ENCODE measurements at regions not wholly inside any gene's neighbourhood (a gene's known extent, or its start where the extent isn't known, plus 50 kb on each side); places are given as distances from the start of the nearest gene placed in this dataset.

- H4K20me1 ChIP-seq (ENCODE audit: control insufficient read depth, insufficient read depth), result no peaks in the 10 kb centered on the region
- no peaks in the 10 kb centered on the region for H3K4me1 ChIP-seq (ENCODE audit: control insufficient read depth, insufficient read depth, low read length)
- in situ Hi-C loops (cut with MboI), result no loop called here
- H3K36me3 ChIP-seq (ENCODE audit: control insufficient read depth in 2 of 2, insufficient read depth in 2 of 2, low read length in 1 of 2), result no peaks in the 10 kb centered on the region
- intact Hi-C loops (cut with micrococcal nuclease; ENCODE audit: unreplicated experiment), result no loop called here
- FAIRE-seq (no peak), DNase-seq (ENCODE audit: low read depth, low spot score) (no peak), ATAC-seq (no peak)
- peaks cover 0 to 2% of the 10 kb centered on the region in 2 experiments; a peak in 2 of 4 replicates for H3K27me3 ChIP-seq (replicated peaks in 1 of 2; ENCODE audit: control insufficient read depth in 2 of 2, insufficient read depth in 2 of 2, low read length in 1 of 2)
- WGBS (ENCODE audit: insufficient coverage, insufficient replicate concordance, low lambda C conversion rate, missing lambda C conversion rate), result 21% methylated on average over 2 of the region's 2 CpGs
- ChIA-PET RAD21 (ENCODE audit: unreplicated experiment) (no interaction called here), CTCF (interaction anchor here (1.8 kb wide), 1 partner anchor 229 kb away, joined by 3 read pairs; no protein-coding TSS in a partner anchor), POLR2A (no interaction called here), SMC1A (ENCODE audit: uncharacterized antibody, unreplicated experiment) (interaction anchor here (0.8 kb wide), 1 partner anchor 14 kb away, joined by 3 read pairs; no protein-coding TSS in a partner anchor)
- no peak for TF ChIP-seq ZBED1 (IDR thresholded peaks at IDR 0.05; ENCODE audit: borderline replicate concordance)
- no peak for TF ChIP-seq BCL3 (IDR thresholded peaks at IDR 0.05; ENCODE audit: borderline replicate concordance, insufficient read depth, low read depth, low read length, poor library complexity, severe bottlenecking)
- TF ChIP-seq USF2 (IDR thresholded peaks at IDR 0.05; ENCODE audit: borderline replicate concordance, low read depth, low read length), result no peak
- no peak for TF ChIP-seq CBX3 (IDR thresholded peaks at IDR 0.05; ENCODE audit: borderline replicate concordance, low read depth)
- no TSS peak for BruUV-seq (replicated peaks)
- H3K9me3 ChIP-seq (replicated peaks; ENCODE audit: control insufficient read depth, insufficient read depth, low read length), result no peaks in the 10 kb centered on the region
- no peak overlapping the region for H3K9ac ChIP-seq (ENCODE audit: control insufficient read depth, insufficient read depth, low read length)
- no peak overlapping the region for H3K4me3 ChIP-seq
- H3K79me2 ChIP-seq (ENCODE audit: control insufficient read depth, insufficient read depth, low read length), result no peaks in the 10 kb centered on the region
- H3K27ac ChIP-seq (ENCODE audit: control insufficient read depth, insufficient read depth), result no peak overlapping the region
- no peak overlapping the region for H3K4me2 ChIP-seq (ENCODE audit: control insufficient read depth, insufficient read depth)
- no peak overlapping the region for H2AFZ ChIP-seq (ENCODE audit: control insufficient read depth, low read depth, low read length)
These were observed 105.0 kb upstream of the HAAO start for GRCh38 chr2:42897358-42897757.

- no peak overlapping the region for H3K4me3 ChIP-seq
- ChIA-PET SMC1A (ENCODE audit: uncharacterized antibody, unreplicated experiment) (no interaction called here), CTCF (no interaction called here), RAD21 (ENCODE audit: unreplicated experiment) (no interaction called here), POLR2A (no interaction called here)
- ATAC-seq (no peak), FAIRE-seq (no peak), DNase-seq (ENCODE audit: low read depth, low spot score) (no peak)
- no peak overlapping the region for H3K27ac ChIP-seq (ENCODE audit: control insufficient read depth, insufficient read depth)
- no peaks in the 10 kb centered on the region for H4K20me1 ChIP-seq (ENCODE audit: control insufficient read depth, insufficient read depth)
- no peak overlapping the region for H3K4me2 ChIP-seq (ENCODE audit: control insufficient read depth, insufficient read depth)
- H3K9ac ChIP-seq (ENCODE audit: control insufficient read depth, insufficient read depth, low read length), result no peak overlapping the region
- H3K36me3 ChIP-seq (ENCODE audit: control insufficient read depth in 2 of 2, insufficient read depth in 2 of 2, low read length in 1 of 2), result no peaks in the 10 kb centered on the region
- no peak overlapping the region for H2AFZ ChIP-seq (ENCODE audit: control insufficient read depth, low read depth, low read length)
- BruUV-seq (replicated peaks), result no TSS peak
- intact Hi-C loops (cut with micrococcal nuclease; ENCODE audit: unreplicated experiment) (no loop called here), in situ Hi-C loops (cut with MboI) (no loop called here)
- H3K27me3 ChIP-seq (replicated peaks in 1 of 2; ENCODE audit: control insufficient read depth in 2 of 2, insufficient read depth in 2 of 2, low read length in 1 of 2), result peaks cover 0 to 2% of the 10 kb centered on the region in 2 experiments; a peak in 2 of 4 replicates
- no peaks in the 10 kb centered on the region for H3K4me1 ChIP-seq (ENCODE audit: control insufficient read depth, insufficient read depth, low read length)
- H3K79me2 ChIP-seq (ENCODE audit: control insufficient read depth, insufficient read depth, low read length), result no peaks in the 10 kb centered on the region
- H3K9me3 ChIP-seq (replicated peaks; ENCODE audit: control insufficient read depth, insufficient read depth, low read length), result no peaks in the 10 kb centered on the region
- 29% methylated on average over 5 of the region's 5 CpGs for WGBS (ENCODE audit: insufficient coverage, insufficient replicate concordance, low lambda C conversion rate, missing lambda C conversion rate)
- TF ChIP-seq ZNF207 (IDR thresholded peaks at IDR 0.05; ENCODE audit: borderline replicate concordance) (no peak), ZNF592 (IDR thresholded peaks at IDR 0.05) (no peak), ZBTB33 (IDR thresholded peaks at IDR 0.05) (no peak), FOXM1 (IDR thresholded peaks at IDR 0.05; ENCODE audit: low read depth, low read length) (no peak), CHD4 (IDR thresholded peaks at IDR 0.05) (no peak)
These were observed 103.4 kb upstream of the HAAO start for GRCh38 chr2:42895791-42896135.
